KMS-11 (cell line): ENCODE measurements at regions not wholly inside any gene's neighbourhood (a gene's known extent, or its start where the extent isn't known, plus 50 kb on each side); places are given as distances from the start of the nearest gene placed in this dataset.
"Not testable (repeated sequence)": the region's sequence is repeated elsewhere in the genome, so short reads cannot be mapped to it uniquely, and the experiment has no call there.

Experiments
- H2AFZ ChIP-seq: fragments of 200-600 bp; sonication (generic); 2 replicates; pipeline ENCODE4 v1.6.1; 2016; ENCODE audit warnings: antibody characterized with exemption, mixed run types, low read depth
- H3K27ac ChIP-seq: fragments of 200-600 bp; sonication (generic); 2 replicates; pipeline ENCODE4 v1.6.1; 2016; ENCODE audit warnings: mild to moderate bottlenecking, mixed run types
- H3K27me3 ChIP-seq: fragments of 200-600 bp; sonication (generic); 2 replicates; pipeline ENCODE4 v1.6.1; 2017; ENCODE audit warnings: mild to moderate bottlenecking, low read depth, mixed run types, moderate library complexity; ENCODE audit not compliant: insufficient read depth
- H3K36me3 ChIP-seq: fragments of 200-600 bp; sonication (generic); 2 replicates; pipeline ENCODE4 v1.6.1; 2017; ENCODE audit warnings: mild to moderate bottlenecking, mixed run types; ENCODE audit not compliant: insufficient read depth
- H3K4me1 ChIP-seq: fragments of 200-600 bp; sonication (generic); 2 replicates; pipeline ENCODE4 v1.6.1; 2016; ENCODE audit warnings: mild to moderate bottlenecking, low read depth, mixed run types; ENCODE audit not compliant: poor library complexity, severe bottlenecking
- H3K4me2 ChIP-seq: fragments of 200-600 bp; sonication (generic); 2 replicates; pipeline ENCODE4 v1.7.0; 2016; ENCODE audit warnings: mild to moderate bottlenecking, mixed run types
- H3K4me3 ChIP-seq: fragments of 200-600 bp; sonication (generic); IDR thresholded peaks from 2 replicates; pipeline ENCODE4 v1.6.1; 2017; ENCODE audit warnings: low read depth, low read length, mixed read lengths; ENCODE audit not compliant: insufficient read depth
- H3K79me2 ChIP-seq: fragments of 200-600 bp; sonication (generic); 2 replicates; pipeline ENCODE4 v1.6.1; 2016; ENCODE audit warnings: low read depth, mixed run types; ENCODE audit not compliant: insufficient read depth
- H3K9ac ChIP-seq: fragments of 200-600 bp; sonication (generic); 2 replicates; pipeline ENCODE4 v1.6.1; 2016; ENCODE audit warnings: mild to moderate bottlenecking, mixed run types
- H4K20me1 ChIP-seq: fragments of 200-600 bp; sonication (generic); 2 replicates; pipeline ENCODE4 v1.6.1; 2016; ENCODE audit warnings: mild to moderate bottlenecking, mixed run types; ENCODE audit not compliant: insufficient read depth
- TF ChIP-seq, protein P1 (sequence below): fragments of 200-600 bp; sonication (generic); conservative IDR thresholded peaks from 2 replicates; pipeline ENCODE4 v1.6.1; 2017; ENCODE audit warnings: low read depth, mild to moderate bottlenecking, antibody characterized with exemption, low read length, moderate library complexity, mixed read lengths

- Histone ChIP-seq H4K20me1 (no peaks in the 10 kb centered on the region), H3K27me3 (no peaks in the 10 kb centered on the region), H2AFZ (no peak overlapping the region), H3K4me1 (no peaks in the 10 kb centered on the region), H3K79me2 (no peaks in the 10 kb centered on the region), H3K9ac (no peak overlapping the region), H3K4me2 (no peak overlapping the region), H3K27ac (no peak overlapping the region), H3K36me3 (no peaks in the 10 kb centered on the region), H3K4me3 (no peak overlapping the region)
- TF ChIP-seq, protein P1, sequence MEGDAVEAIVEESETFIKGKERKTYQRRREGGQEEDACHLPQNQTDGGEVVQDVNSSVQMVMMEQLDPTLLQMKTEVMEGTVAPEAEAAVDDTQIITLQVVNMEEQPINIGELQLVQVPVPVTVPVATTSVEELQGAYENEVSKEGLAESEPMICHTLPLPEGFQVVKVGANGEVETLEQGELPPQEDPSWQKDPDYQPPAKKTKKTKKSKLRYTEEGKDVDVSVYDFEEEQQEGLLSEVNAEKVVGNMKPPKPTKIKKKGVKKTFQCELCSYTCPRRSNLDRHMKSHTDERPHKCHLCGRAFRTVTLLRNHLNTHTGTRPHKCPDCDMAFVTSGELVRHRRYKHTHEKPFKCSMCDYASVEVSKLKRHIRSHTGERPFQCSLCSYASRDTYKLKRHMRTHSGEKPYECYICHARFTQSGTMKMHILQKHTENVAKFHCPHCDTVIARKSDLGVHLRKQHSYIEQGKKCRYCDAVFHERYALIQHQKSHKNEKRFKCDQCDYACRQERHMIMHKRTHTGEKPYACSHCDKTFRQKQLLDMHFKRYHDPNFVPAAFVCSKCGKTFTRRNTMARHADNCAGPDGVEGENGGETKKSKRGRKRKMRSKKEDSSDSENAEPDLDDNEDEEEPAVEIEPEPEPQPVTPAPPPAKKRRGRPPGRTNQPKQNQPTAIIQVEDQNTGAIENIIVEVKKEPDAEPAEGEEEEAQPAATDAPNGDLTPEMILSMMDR = no peak
Measured at GRCh38 chr10:30694518-30695228, 65.1 kb upstream of the LYZL2 start.

DNA sequence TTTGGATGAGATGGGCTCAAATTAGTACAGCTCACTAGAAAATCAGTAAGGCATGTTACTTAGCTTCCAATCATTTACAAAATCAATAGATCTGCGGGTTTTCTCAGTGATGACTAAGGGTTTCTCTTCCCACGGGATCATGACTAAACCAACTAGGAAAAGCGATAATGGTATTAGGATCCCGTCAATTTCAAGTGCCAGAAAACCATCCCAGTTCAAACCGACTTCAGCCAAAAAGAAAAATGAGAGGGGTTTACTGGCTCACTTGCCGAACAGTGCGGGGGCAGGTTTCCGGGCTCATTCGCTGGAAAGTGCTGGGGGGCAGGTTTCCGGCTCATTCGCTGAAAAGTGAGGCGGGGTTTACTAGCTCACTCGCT lies 62.1 kb upstream of the LYZL2 start:
- no peak overlapping the region for H3K4me3 ChIP-seq
- H3K9ac ChIP-seq = no peak overlapping the region
- H3K4me1 ChIP-seq = peaks cover 5% of the 10 kb centered on the region

GRCh38 chr10:30690948-30691638 lies 61.5 kb upstream of the LYZL2 start:
- H3K4me3 ChIP-seq, H3K36me3 ChIP-seq, H3K27me3 ChIP-seq, H3K9ac ChIP-seq, H3K79me2 ChIP-seq, H2AFZ ChIP-seq, H3K4me1 ChIP-seq, H4K20me1 ChIP-seq, H3K27ac ChIP-seq, H3K4me2 ChIP-seq: not testable (repeated sequence)

More for the DNA sequence above, 62.1 kb upstream of the LYZL2 start:
- Histone ChIP-seq H3K36me3 (no peaks in the 10 kb centered on the region), H4K20me1 (no peaks in the 10 kb centered on the region), H2AFZ (no peak overlapping the region), H3K27me3 (no peaks in the 10 kb centered on the region), H3K79me2 (no peaks in the 10 kb centered on the region), H3K4me2 (no peak overlapping the region), H3K27ac (no peak overlapping the region)
- TF ChIP-seq, protein P1 = no peak

GRCh38 chr10:30688456-30688855 lies 58.9 kb upstream of the LYZL2 start:
- H3K9ac ChIP-seq = no peak overlapping the region
- TF ChIP-seq, protein P1 = no peak
- H3K27ac ChIP-seq = no peak overlapping the region
- H4K20me1 ChIP-seq = no peaks in the 10 kb centered on the region
- H3K27me3 ChIP-seq = no peaks in the 10 kb centered on the region
- no peak overlapping the region for H2AFZ ChIP-seq
- peaks cover 5% of the 10 kb centered on the region for H3K4me1 ChIP-seq
- H3K79me2 ChIP-seq = no peaks in the 10 kb centered on the region
- H3K36me3 ChIP-seq = no peaks in the 10 kb centered on the region
- H3K4me2 ChIP-seq = no peak overlapping the region
- H3K4me3 ChIP-seq = no peak overlapping the region

DNA sequence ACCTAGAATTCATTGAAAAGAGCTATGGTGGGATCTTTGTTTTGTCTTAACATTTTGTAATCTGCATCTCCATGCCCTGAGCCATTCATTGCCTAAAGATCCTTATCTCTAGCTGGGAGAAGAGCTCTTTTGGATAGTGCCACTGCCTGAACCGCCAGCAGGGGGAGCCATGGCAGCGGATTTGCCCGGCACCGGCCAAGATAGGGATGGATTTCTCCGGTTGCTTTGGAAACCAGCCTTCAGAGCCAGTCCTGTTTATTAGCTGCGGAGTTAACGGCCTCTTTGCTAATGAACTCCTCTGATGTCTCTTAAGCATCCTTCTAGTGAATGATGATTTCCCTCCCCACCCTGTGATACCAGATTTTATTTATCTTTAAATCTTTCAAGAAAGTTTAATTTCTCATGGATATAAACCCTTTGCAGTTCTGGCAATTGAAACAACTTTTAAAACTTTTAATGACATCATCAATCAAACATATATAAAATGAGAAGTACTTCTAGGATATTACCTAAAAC lies 58.2 kb upstream of the LYZL2 start:
- no peak overlapping the region for H3K4me3 ChIP-seq
- H2AFZ ChIP-seq = no peak overlapping the region
- H3K36me3 ChIP-seq = no peaks in the 10 kb centered on the region
- no peaks in the 10 kb centered on the region for H4K20me1 ChIP-seq
- TF ChIP-seq, protein P1 = peak; percentile 98
- no peaks in the 10 kb centered on the region for H3K27me3 ChIP-seq
- H3K79me2 ChIP-seq = no peaks in the 10 kb centered on the region
- H3K4me1 ChIP-seq = peaks cover 5% of the 10 kb centered on the region
- no peak overlapping the region for H3K27ac ChIP-seq
- H3K9ac ChIP-seq = no peak overlapping the region
- H3K4me2 ChIP-seq = no peak overlapping the region
